HL-60 (cell line): ENCODE measurements at regions not wholly inside any gene's neighbourhood (a gene's known extent, or its start where the extent isn't known, plus 50 kb on each side); places are given as distances from the start of the nearest gene placed in this dataset.

Experiments
- DNase-seq, 2 experiments: peaks; one replicate each; pipeline ENCODE4 v3.0.0-alpha.2; 2010 to 2020; ENCODE audit warnings: low read depth in 1 of 2, low spot score in 1 of 2
- H3K27ac ChIP-seq: fragments of 250-450 bp; sonication (Bioruptor Pico); replicated peaks from 2 replicates; pipeline ENCODE4 v1.5.1; 2020; ENCODE audit warnings: mild to moderate bottlenecking, moderate library complexity
- H3K27me3 ChIP-seq: fragments of 250-450 bp; sonication (Bioruptor Pico); 2 replicates; pipeline ENCODE4 v1.5.1; 2021; ENCODE audit warnings: mild to moderate bottlenecking, moderate library complexity; ENCODE audit not compliant: insufficient read depth, poor library complexity, severe bottlenecking
- H3K4me3 ChIP-seq: replicated peaks from 2 replicates; pipeline ENCODE4 v1.5.1; 2011; ENCODE audit warnings: mild to moderate bottlenecking, control low read depth, low read length; ENCODE audit not compliant: insufficient read depth
- CTCF ChIP-seq: IDR thresholded peaks from one replicate; pipeline ENCODE4 v1.5.1; 2011; ENCODE audit warnings: low read length, control low read depth, inconsistent platforms; ENCODE audit not compliant: insufficient read depth
- GABPA ChIP-seq: IDR thresholded peaks from 2 replicates; pipeline ENCODE4 v1.6.1; 2012; ENCODE audit warnings: low read depth
- POLR2AphosphoS5 ChIP-seq: IDR thresholded peaks from 2 replicates; pipeline ENCODE4 v1.6.1; 2012; ENCODE audit warnings: low read depth
- REST ChIP-seq: IDR thresholded peaks from 2 replicates; pipeline ENCODE4 v1.6.1; 2012; ENCODE audit warnings: low read depth; ENCODE audit not compliant: insufficient replicate concordance
- SPI1 ChIP-seq: IDR thresholded peaks from 2 replicates; pipeline ENCODE4 v1.6.1; 2012; ENCODE audit warnings: low read depth, mild to moderate bottlenecking, borderline replicate concordance

- DNase-seq, result no peak
- H3K27me3 ChIP-seq, result no peaks in the 10 kb centered on the region
- TF ChIP-seq REST (no peak), GABPA (no peak), SPI1 (no peak), POLR2AphosphoS5 (no peak), CTCF (no peak)
- no peak overlapping the region for H3K4me3 ChIP-seq
- H3K27ac ChIP-seq, result no peak overlapping the region
These were observed 60.9 kb downstream of the RPLP1 start for GRCh38 chr15:69513450-69513960.

DNA sequence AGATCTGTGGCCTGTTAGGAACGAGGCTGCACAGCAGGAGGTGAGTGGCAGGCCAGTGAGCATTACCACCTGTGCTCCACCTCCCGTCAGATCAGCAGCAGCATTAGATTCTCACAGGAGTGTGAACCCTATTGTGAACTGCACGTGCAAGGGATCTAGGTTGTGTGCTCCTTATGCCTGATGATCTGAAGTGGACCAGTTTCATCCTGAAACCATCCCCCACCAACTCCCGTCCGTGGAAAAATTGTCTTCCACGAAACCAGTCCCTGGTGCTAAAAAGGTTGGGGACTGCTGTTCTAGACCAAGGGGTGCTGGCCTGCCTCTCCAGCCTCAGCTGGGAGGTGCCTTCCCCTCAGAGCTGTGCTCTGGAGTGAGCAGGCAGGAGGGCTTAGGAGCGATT, 61.4 kb downstream of the RPLP1 start:
- no peak overlapping the region for H3K4me3 ChIP-seq
- DNase-seq, result no peak
- TF ChIP-seq CTCF, result no peak
- TF ChIP-seq SPI1, result no peak
- no peak for TF ChIP-seq POLR2AphosphoS5
- TF ChIP-seq GABPA, result no peak
- no peak for TF ChIP-seq REST
- H3K27ac ChIP-seq, result no peak overlapping the region
- no peaks in the 10 kb centered on the region for H3K27me3 ChIP-seq

DNA sequence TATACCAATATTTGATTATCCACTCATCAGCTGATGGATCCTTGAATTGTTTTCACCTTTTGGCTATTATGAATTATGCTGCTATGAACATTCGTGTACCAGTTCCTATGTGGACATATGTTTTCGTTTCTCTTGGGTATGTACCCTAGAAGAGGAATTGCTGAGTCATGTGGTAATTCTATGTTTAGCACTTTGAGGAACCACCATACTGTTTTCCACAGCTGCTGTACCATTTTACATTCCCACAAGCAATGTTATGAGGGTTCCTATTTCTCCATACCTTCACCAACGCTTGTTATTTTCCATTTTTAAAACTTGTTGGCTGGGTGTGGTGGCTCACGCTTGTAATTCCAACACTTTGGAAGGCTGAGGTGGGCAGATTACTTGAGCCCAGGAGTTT, 62.9 kb downstream of the RPLP1 start:
- H3K4me3 ChIP-seq, result no peak overlapping the region
- TF ChIP-seq SPI1 (no peak), GABPA (no peak), REST (no peak), POLR2AphosphoS5 (no peak), CTCF (no peak)
- H3K27me3 ChIP-seq, result no peaks in the 10 kb centered on the region
- no peak overlapping the region for H3K27ac ChIP-seq
- peak; percentile 18 to 22 for DNase-seq
